ENCODE measurements at regions not wholly inside any gene's neighbourhood (a gene's known extent, or its start where the extent isn't known, plus 50 kb on each side); places are given as distances from the start of the nearest gene placed in this dataset.

- ATAC-seq (no peak), DNase-seq (no peak)
- TF ChIP-seq CTCF (IDR thresholded peaks at IDR 0.05) (no peak), POLR2A (IDR thresholded peaks at IDR 0.05) (no peak)
- no peaks in the 10 kb centered on the region for H3K9me3 ChIP-seq
- intact Hi-C loops (cut with DNase I), result no loop called here
- no peak overlapping the region for H3K4me3 ChIP-seq
- H3K27me3 ChIP-seq, result no peaks in the 10 kb centered on the region
- H3K27ac ChIP-seq, result no peak overlapping the region
- H3K36me3 ChIP-seq, result no peaks in the 10 kb centered on the region
- 39 to 53% (median 43%) methylated on average over 3 of the region's 3 CpGs for WGBS, 4 donors
- no peaks in the 10 kb centered on the region for H3K4me1 ChIP-seq
Observed at GRCh38 chr7:48786951-48787350, 137.4 kb upstream of the CDC14C start.

GRCh38 chr7:48803250-48803649 is 121.1 kb upstream of the CDC14C start:
- H3K4me1 ChIP-seq, result no peaks in the 10 kb centered on the region
- no peak for TF ChIP-seq POLR2A (IDR thresholded peaks at IDR 0.05)
- TF ChIP-seq CTCF (IDR thresholded peaks at IDR 0.05), result no peak
- no peaks in the 10 kb centered on the region for H3K36me3 ChIP-seq
- intact Hi-C loops (cut with DNase I), result no loop called here
- no peak for DNase-seq
- peaks cover 0 to 4% (median 0%) of the 10 kb centered on the region in 12 donors for H3K9me3 ChIP-seq
- no peaks in the 10 kb centered on the region for H3K27me3 ChIP-seq
- no peak for ATAC-seq
- no peak overlapping the region for H3K27ac ChIP-seq
- H3K4me3 ChIP-seq, result no peak overlapping the region
- WGBS, 4 donors, result 62 to 74% (median 74%) methylated on average over 2 of the region's 2 CpGs

GRCh38 chr7:48806731-48807130 is 117.6 kb upstream of the CDC14C start:
- ATAC-seq (no peak), DNase-seq (no peak)
- peaks cover 0 to 1% (median 0%) of the 10 kb centered on the region in 12 donors for H3K9me3 ChIP-seq
- H3K36me3 ChIP-seq, result no peaks in the 10 kb centered on the region
- 47 to 59% (median 51%) methylated on average over 4 of the region's 4 CpGs for WGBS, 4 donors
- no peak overlapping the region for H3K4me3 ChIP-seq
- H3K27ac ChIP-seq, result no peak overlapping the region
- intact Hi-C loops (cut with DNase I), result no loop called here
- H3K27me3 ChIP-seq, result no peaks in the 10 kb centered on the region
- H3K4me1 ChIP-seq, result no peaks in the 10 kb centered on the region
- TF ChIP-seq CTCF (IDR thresholded peaks at IDR 0.05) (no peak), POLR2A (IDR thresholded peaks at IDR 0.05) (no peak)

- Histone ChIP-seq H3K27me3 (no peaks in the 10 kb centered on the region), H3K27ac (no peak overlapping the region), H3K4me3 (no peak overlapping the region), H3K4me1 (no peaks in the 10 kb centered on the region), H3K36me3 (no peaks in the 10 kb centered on the region), H3K9me3 (no peaks in the 10 kb centered on the region)
- 47 to 90% (median 75%) methylated on average over 2 of the region's 2 CpGs for WGBS, 4 donors
- no peak for TF ChIP-seq POLR2A (IDR thresholded peaks at IDR 0.05)
- TF ChIP-seq CTCF (IDR thresholded peaks at IDR 0.05), result no peak
- intact Hi-C loops (cut with DNase I), result no loop called here
- no peak for DNase-seq
- ATAC-seq, result no peak
Observed at GRCh38 chr7:48811071-48811470, 113.3 kb upstream of the CDC14C start.
